SK-N-SH (cell line): ENCODE measurements at regions not wholly inside any gene's neighbourhood (a gene's known extent, or its start where the extent isn't known, plus 50 kb on each side); places are given as distances from the start of the nearest gene placed in this dataset.

Source experiments
- CTCF ChIA-PET: fragments of 300-600, 350-600 bp; formaldehyde crosslinking; extraction: SDS; loops from one replicate; lab custom pipeline; 2021; lab: Yijun Ruan, JAX
- POLR2A ChIA-PET: fragments of 350-600 bp; sonication (Branson Sonifier 250); formaldehyde crosslinking; extraction: SDS; loops from one replicate; lab custom pipeline; 2020; ENCODE audit warnings: antibody characterized with exemption, inconsistent platforms; lab: Yijun Ruan, JAX
- DNase-seq: peaks from one replicate; pipeline ENCODE4 v3.0.0; 2012
- H2AFZ ChIP-seq: fragments of 200-600 bp; sonication (generic); 2 replicates; pipeline ENCODE4 v1.8.1; 2016; ENCODE audit warnings: antibody characterized with exemption, mild to moderate bottlenecking, low read depth
- H3F3A ChIP-seq: fragments of 200-600 bp; sonication (generic); replicated peaks from 2 replicates; pipeline ENCODE3; 2016; ENCODE audit warnings: antibody characterized with exemption, mild to moderate bottlenecking; ENCODE audit not compliant: insufficient read depth
- H3K27ac ChIP-seq, 2 experiments: fragments of 200-500 bp in 1 of 2; fragments of 200-600 bp in 1 of 2; sonication (Bioruptor generic) in 1 of 2; sonication (generic), shearing (Covaris generic) in 1 of 2; 2 replicates each; pipeline versions ENCODE4 v1.5.1 to v1.6.1; 2014 to 2016; ENCODE audit warnings: low read depth in 2 of 2, inconsistent platforms in 1 of 2, low read length in 1 of 2, mild to moderate bottlenecking in 1 of 2, mixed read lengths in 1 of 2
- H3K27me3 ChIP-seq: fragments of 200-600 bp; sonication (generic), shearing (Covaris generic); 2 replicates; pipeline ENCODE4 v1.6.1; 2016; ENCODE audit warnings: mixed run types; ENCODE audit not compliant: insufficient read depth
- H3K36me3 ChIP-seq, 2 experiments: fragments of 200-500 bp in 1 of 2; fragments of 200-600 bp in 1 of 2; sonication (Bioruptor generic) in 1 of 2; sonication (generic) in 1 of 2; replicated peaks in 1 of 2; 2 replicates each; pipeline versions ENCODE3 to v1.5.1; 2014 to 2016; ENCODE audit warnings: low read length in 1 of 2, mild to moderate bottlenecking in 1 of 2; ENCODE audit not compliant: insufficient read depth in 2 of 2, control insufficient read depth in 1 of 2
- H3K4me1 ChIP-seq, 2 experiments: fragments of 200-500 bp in 1 of 2; fragments of 200-600 bp in 1 of 2; sonication (Bioruptor generic) in 1 of 2; sonication (generic), shearing (Covaris generic) in 1 of 2; 2 replicates each; pipeline versions ENCODE4 v1.5.1 to v1.6.1; 2014 to 2016; ENCODE audit warnings: low read depth in 1 of 2, low read length in 1 of 2, mixed run types in 1 of 2; ENCODE audit not compliant: insufficient read depth in 2 of 2, control insufficient read depth in 1 of 2
- H3K4me2 ChIP-seq: fragments of 200-600 bp; sonication (generic), shearing (Covaris generic); 2 replicates; pipeline ENCODE4 v1.6.1; 2017; ENCODE audit warnings: mixed run types
- H3K4me3 ChIP-seq, 2 experiments: fragments of 200-500 bp in 1 of 2; fragments of 200-600 bp in 1 of 2; sonication (Bioruptor generic) in 1 of 2; sonication (generic), shearing (Covaris generic) in 1 of 2; 2 replicates each; pipeline versions ENCODE4 v1.5.1 to v1.8.1; 2014 to 2016; ENCODE audit warnings: low read depth in 2 of 2, inconsistent platforms in 1 of 2, low read length in 1 of 2, mild to moderate bottlenecking in 1 of 2, mixed read lengths in 1 of 2, moderate library complexity in 1 of 2
- H3K79me2 ChIP-seq: fragments of 200-600 bp; sonication (generic); 2 replicates; pipeline ENCODE4 v1.8.1; 2017; ENCODE audit warnings: mild to moderate bottlenecking; ENCODE audit not compliant: insufficient read depth
- H3K9ac ChIP-seq: fragments of 200-600 bp; sonication (generic); 2 replicates; pipeline ENCODE4 v1.6.1; 2017; ENCODE audit warnings: mixed run types
- H3K9me2 ChIP-seq: fragments of 200-600 bp; sonication (generic); 2 replicates; pipeline ENCODE4 v1.6.1; 2017; ENCODE audit warnings: mixed run types
- H3K9me3 ChIP-seq: fragments of 200-600 bp; sonication (generic); 2 replicates; pipeline ENCODE4 v1.6.1; 2017; ENCODE audit warnings: mixed run types, mild to moderate bottlenecking, moderate library complexity
- H4K20me1 ChIP-seq: fragments of 200-600 bp; sonication (generic); 2 replicates; pipeline ENCODE4 v1.6.1; 2017; ENCODE audit warnings: mild to moderate bottlenecking, mixed run types; ENCODE audit not compliant: insufficient read depth
- CHD2 ChIP-seq: fragments of 150-350 bp; IDR thresholded peaks from 2 replicates; pipeline ENCODE4 v1.6.1; 2018; ENCODE audit warnings: low read length; ENCODE audit not compliant: partially characterized antibody
- ELF1 ChIP-seq: IDR thresholded peaks from 2 replicates; pipeline ENCODE4 v1.4.0; 2012
- EP300 ChIP-seq, 2 experiments: IDR thresholded peaks; 2 replicates each; pipeline versions ENCODE4 v1.4.0 to v1.6.1; 2012; ENCODE audit warnings: borderline replicate concordance in 1 of 2, low read depth in 1 of 2, low read length in 1 of 2
- FOSL2 ChIP-seq: IDR thresholded peaks from 2 replicates; pipeline ENCODE4 v1.4.0; 2012; ENCODE audit warnings: low read depth, mild to moderate bottlenecking, moderate library complexity, borderline replicate concordance
- FOXJ3 ChIP-seq: sonication (generic); formaldehyde crosslinking; IDR thresholded peaks from 2 replicates; pipeline ENCODE4 v1.5.1; 2020; ENCODE audit warnings: mild to moderate bottlenecking, missing genetic modification reagents
- FOXM1 ChIP-seq: IDR thresholded peaks from 2 replicates; pipeline ENCODE4 v1.4.0; 2012; ENCODE audit warnings: low read depth, mild to moderate bottlenecking
- GABPA ChIP-seq: IDR thresholded peaks from 2 replicates; pipeline ENCODE4 v1.4.0; 2012; ENCODE audit warnings: low read depth, mild to moderate bottlenecking
- GATA2 ChIP-seq: sonication (generic); formaldehyde crosslinking; IDR thresholded peaks from 2 replicates; pipeline ENCODE4 v1.5.0; 2020; ENCODE audit warnings: mild to moderate bottlenecking, missing genetic modification reagents
- MAX ChIP-seq: IDR thresholded peaks from 2 replicates; pipeline ENCODE4 v1.4.0; 2012; ENCODE audit warnings: low read depth
- POLR2AphosphoS5 ChIP-seq: IDR thresholded peaks from 2 replicates; pipeline ENCODE4 v1.6.1; 2012; ENCODE audit warnings: low read depth, low read length
- RAD21 ChIP-seq: IDR thresholded peaks from 2 replicates; pipeline ENCODE4 v1.6.1; 2012; ENCODE audit warnings: mild to moderate bottlenecking, low read length
- RCOR1 ChIP-seq: fragments of 150-350 bp; IDR thresholded peaks from 2 replicates; pipeline ENCODE4 v1.6.1; 2017; ENCODE audit warnings: antibody characterized with exemption, low read length
- RFX5 ChIP-seq: IDR thresholded peaks from 2 replicates; pipeline ENCODE4 v1.6.1; 2012; ENCODE audit warnings: mild to moderate bottlenecking, improper control_type of control experiment, low read length
- SIN3A ChIP-seq: IDR thresholded peaks from 2 replicates; pipeline ENCODE4 v1.6.1; 2012; ENCODE audit warnings: low read depth, mild to moderate bottlenecking, low read length, moderate library complexity, borderline replicate concordance
- SMC3 ChIP-seq: IDR thresholded peaks from 2 replicates; pipeline ENCODE4 v1.6.1; 2012; ENCODE audit warnings: low read depth, low read length, improper control_type of control experiment
- TCF12 ChIP-seq: IDR thresholded peaks from 2 replicates; pipeline ENCODE4 v1.4.0; 2012
- USF1 ChIP-seq: IDR thresholded peaks from 2 replicates; pipeline ENCODE4 v1.4.0; 2012; ENCODE audit warnings: low read depth, borderline replicate concordance
- ZBTB33 ChIP-seq: IDR thresholded peaks from 2 replicates; pipeline ENCODE4 v1.4.0; 2012; ENCODE audit warnings: low read depth, borderline replicate concordance
- WGBS: methylation state at CpG from one replicate; pipeline ENCODE4 v1.1.6; 2017; ENCODE audit warnings: low lambda C conversion rate; 5-methylcytosine and 5-hydroxymethylcytosine counted together
- TF ChIP-seq, protein P1 (sequence below): IDR thresholded peaks from 2 replicates; pipeline ENCODE4; 2012
- TF ChIP-seq, protein P2 (sequence below): fragments of 150-350 bp; IDR thresholded peaks from 2 replicates; pipeline ENCODE4 v1.6.1; 2016; ENCODE audit warnings: mild to moderate bottlenecking, low read depth, low read length

DNA sequence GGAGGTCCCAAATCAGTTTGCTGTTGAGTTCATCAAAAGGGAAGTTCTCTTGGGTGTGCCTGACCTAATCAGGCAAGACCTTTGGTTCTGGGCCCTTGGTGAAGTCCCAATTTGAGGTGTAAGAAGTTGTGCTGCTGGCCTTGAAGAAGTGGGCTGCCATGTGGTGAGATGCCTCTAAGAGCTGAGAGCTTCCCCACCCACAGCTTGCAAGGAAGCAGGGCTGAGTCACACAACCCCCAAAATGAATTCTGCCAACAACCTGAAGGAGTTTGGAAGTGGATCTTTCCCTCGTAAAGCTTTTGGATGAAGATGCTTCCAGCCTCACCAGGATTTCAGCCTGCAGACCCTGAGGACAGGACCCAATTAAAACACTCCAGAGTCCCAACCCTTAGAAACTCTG is 129.3 kb upstream of the NSMCE3 start:
- Histone ChIP-seq H3F3A (no peaks in the 10 kb centered on the region), H3K36me3 (no peaks in the 10 kb centered on the region), H3K27ac (no peak overlapping the region), H3K27me3 (no peaks in the 10 kb centered on the region), H4K20me1 (no peaks in the 10 kb centered on the region), H3K4me2 (no peak overlapping the region), H3K4me3 (no peak overlapping the region), H3K9ac (no peak overlapping the region), H3K9me3 (no peaks in the 10 kb centered on the region), H3K79me2 (no peaks in the 10 kb centered on the region), H2AFZ (no peak overlapping the region), H3K4me1 (no peaks in the 10 kb centered on the region), H3K9me2 (no peaks in the 10 kb centered on the region)
- TF ChIP-seq ELF1: no peak
- TF ChIP-seq EP300 (IDR thresholded peaks at IDR 0.05; ENCODE audit: borderline replicate concordance in 1 of 2, low read depth in 1 of 2, low read length in 1 of 2): no peak
- no peak for TF ChIP-seq GATA2
- TF ChIP-seq USF1: no peak
- no peak for TF ChIP-seq FOXM1
- no peak for TF ChIP-seq SIN3A
- TF ChIP-seq FOSL2: no peak
- TF ChIP-seq CHD2: no peak
- no peak for TF ChIP-seq SMC3
- no peak for TF ChIP-seq GABPA
- TF ChIP-seq TCF12: no peak
- no peak for TF ChIP-seq POLR2AphosphoS5
- TF ChIP-seq RFX5: no peak
- TF ChIP-seq ZBTB33: no peak
- TF ChIP-seq MAX: no peak
- no peak for TF ChIP-seq RAD21
- no peak for TF ChIP-seq RCOR1
- no peak for TF ChIP-seq FOXJ3 (CRISPR knock-in tag)
- TF ChIP-seq, protein P1, sequence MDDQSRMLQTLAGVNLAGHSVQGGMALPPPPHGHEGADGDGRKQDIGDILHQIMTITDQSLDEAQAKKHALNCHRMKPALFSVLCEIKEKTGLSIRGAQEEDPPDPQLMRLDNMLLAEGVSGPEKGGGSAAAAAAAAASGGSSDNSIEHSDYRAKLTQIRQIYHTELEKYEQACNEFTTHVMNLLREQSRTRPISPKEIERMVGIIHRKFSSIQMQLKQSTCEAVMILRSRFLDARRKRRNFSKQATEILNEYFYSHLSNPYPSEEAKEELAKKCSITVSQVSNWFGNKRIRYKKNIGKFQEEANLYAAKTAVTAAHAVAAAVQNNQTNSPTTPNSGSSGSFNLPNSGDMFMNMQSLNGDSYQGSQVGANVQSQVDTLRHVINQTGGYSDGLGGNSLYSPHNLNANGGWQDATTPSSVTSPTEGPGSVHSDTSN: no peak
- TF ChIP-seq, protein P2, sequence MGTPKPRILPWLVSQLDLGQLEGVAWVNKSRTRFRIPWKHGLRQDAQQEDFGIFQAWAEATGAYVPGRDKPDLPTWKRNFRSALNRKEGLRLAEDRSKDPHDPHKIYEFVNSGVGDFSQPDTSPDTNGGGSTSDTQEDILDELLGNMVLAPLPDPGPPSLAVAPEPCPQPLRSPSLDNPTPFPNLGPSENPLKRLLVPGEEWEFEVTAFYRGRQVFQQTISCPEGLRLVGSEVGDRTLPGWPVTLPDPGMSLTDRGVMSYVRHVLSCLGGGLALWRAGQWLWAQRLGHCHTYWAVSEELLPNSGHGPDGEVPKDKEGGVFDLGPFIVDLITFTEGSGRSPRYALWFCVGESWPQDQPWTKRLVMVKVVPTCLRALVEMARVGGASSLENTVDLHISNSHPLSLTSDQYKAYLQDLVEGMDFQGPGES: no peak
- CTCF ChIA-PET: no interaction called here
- 42% methylated on average over 1 of the region's 1 CpG for WGBS
- no peak for DNase-seq
- POLR2A ChIA-PET: no interaction called here
